ENCODE measurements at regions not wholly inside any gene's neighbourhood (a gene's known extent, or its start where the extent isn't known, plus 50 kb on each side); places are given as distances from the start of the nearest gene placed in this dataset.

- no peak for DNase-seq (ENCODE audit: low read depth)
- H3K4me3 ChIP-seq (replicated peaks; ENCODE audit: low read depth, low read length) = no peak overlapping the region
- TF ChIP-seq CTCF (IDR thresholded peaks at IDR 0.05; ENCODE audit: low read length, missing control alignments) = no peak
These were observed 172.8 kb upstream of the ZFP64 start for GRCh38 chr20:52364405-52364804.

GRCh38 chr20:52361650-52362049 is 170.1 kb upstream of the ZFP64 start:
- TF ChIP-seq CTCF (IDR thresholded peaks at IDR 0.05; ENCODE audit: low read length, missing control alignments) = no peak
- H3K4me3 ChIP-seq (replicated peaks; ENCODE audit: low read depth, low read length) = no peak overlapping the region
- no peak for DNase-seq (ENCODE audit: low read depth)

- no peak overlapping the region for H3K4me3 ChIP-seq (replicated peaks; ENCODE audit: low read depth, low read length)
- no peak for DNase-seq (ENCODE audit: low read depth)
- TF ChIP-seq CTCF (IDR thresholded peaks at IDR 0.05; ENCODE audit: low read length, missing control alignments) = no peak
These were observed 158.2 kb upstream of the ZFP64 start for GRCh38 chr20:52349806-52350205.

- no peak for DNase-seq (ENCODE audit: low read depth)
- H3K4me3 ChIP-seq (replicated peaks; ENCODE audit: low read depth, low read length) = no peak overlapping the region
- no peak for TF ChIP-seq CTCF (IDR thresholded peaks at IDR 0.05; ENCODE audit: low read length, missing control alignments)
These were observed 156.9 kb upstream of the ZFP64 start for GRCh38 chr20:52348434-52348833.

GRCh38 chr20:52346797-52347196 is 155.2 kb upstream of the ZFP64 start:
- no peak for TF ChIP-seq CTCF (IDR thresholded peaks at IDR 0.05; ENCODE audit: low read length, missing control alignments)
- H3K4me3 ChIP-seq (replicated peaks; ENCODE audit: low read depth, low read length) = no peak overlapping the region
- no peak for DNase-seq (ENCODE audit: low read depth)

GRCh38 chr20:52342913-52343312 is 151.3 kb upstream of the ZFP64 start:
- TF ChIP-seq CTCF (IDR thresholded peaks at IDR 0.05; ENCODE audit: low read length, missing control alignments) = no peak
- H3K4me3 ChIP-seq (replicated peaks; ENCODE audit: low read depth, low read length) = no peak overlapping the region
- DNase-seq (ENCODE audit: low read depth) = no peak

GRCh38 chr20:52340036-52340634 is 148.6 kb upstream of the ZFP64 start:
- DNase-seq (ENCODE audit: low read depth) = peak; percentile 1
- TF ChIP-seq CTCF (IDR thresholded peaks at IDR 0.05; ENCODE audit: low read length, missing control alignments) = no peak
- H3K4me3 ChIP-seq (replicated peaks; ENCODE audit: low read depth, low read length) = no peak overlapping the region
